C4-2B (cell line): ENCODE measurements at regions not wholly inside any gene's neighbourhood (a gene's known extent, or its start where the extent isn't known, plus 50 kb on each side); places are given as distances from the start of the nearest gene placed in this dataset.

Experiments
- H3K27ac ChIP-seq: fragments of 450-650 bp; 2 replicates; pipeline ENCODE4 v1.5.1; 2017
- TF ChIP-seq, protein P1 (sequence below): fragments of 450-650 bp; conservative IDR thresholded peaks from 2 replicates; pipeline ENCODE4 v1.5.1; 2017; ENCODE audit warnings: mild to moderate bottlenecking

DNA sequence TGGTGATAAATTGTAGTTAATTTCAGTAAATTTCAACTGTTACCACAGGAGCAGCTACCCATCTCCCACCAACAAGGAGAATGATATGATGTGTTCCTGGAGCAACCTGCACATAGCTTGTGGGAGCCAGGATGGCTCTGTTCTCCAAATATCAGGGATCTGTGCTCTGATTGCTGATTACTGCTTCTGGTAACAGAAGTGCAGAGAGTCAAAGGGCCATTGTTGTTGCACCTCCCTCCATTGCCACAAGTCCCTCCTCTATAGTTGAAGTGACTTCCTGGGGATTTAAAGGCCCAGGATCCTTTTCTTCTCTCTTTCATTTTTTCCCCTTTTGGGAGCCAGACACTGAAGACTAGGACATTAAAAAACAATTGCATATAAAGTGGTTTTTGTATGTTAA lies 51.6 kb upstream of the HPDL start:
- TF ChIP-seq, protein P1, sequence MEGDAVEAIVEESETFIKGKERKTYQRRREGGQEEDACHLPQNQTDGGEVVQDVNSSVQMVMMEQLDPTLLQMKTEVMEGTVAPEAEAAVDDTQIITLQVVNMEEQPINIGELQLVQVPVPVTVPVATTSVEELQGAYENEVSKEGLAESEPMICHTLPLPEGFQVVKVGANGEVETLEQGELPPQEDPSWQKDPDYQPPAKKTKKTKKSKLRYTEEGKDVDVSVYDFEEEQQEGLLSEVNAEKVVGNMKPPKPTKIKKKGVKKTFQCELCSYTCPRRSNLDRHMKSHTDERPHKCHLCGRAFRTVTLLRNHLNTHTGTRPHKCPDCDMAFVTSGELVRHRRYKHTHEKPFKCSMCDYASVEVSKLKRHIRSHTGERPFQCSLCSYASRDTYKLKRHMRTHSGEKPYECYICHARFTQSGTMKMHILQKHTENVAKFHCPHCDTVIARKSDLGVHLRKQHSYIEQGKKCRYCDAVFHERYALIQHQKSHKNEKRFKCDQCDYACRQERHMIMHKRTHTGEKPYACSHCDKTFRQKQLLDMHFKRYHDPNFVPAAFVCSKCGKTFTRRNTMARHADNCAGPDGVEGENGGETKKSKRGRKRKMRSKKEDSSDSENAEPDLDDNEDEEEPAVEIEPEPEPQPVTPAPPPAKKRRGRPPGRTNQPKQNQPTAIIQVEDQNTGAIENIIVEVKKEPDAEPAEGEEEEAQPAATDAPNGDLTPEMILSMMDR: no peak

More for the DNA sequence above, 51.6 kb upstream of the HPDL start:
- H3K27ac ChIP-seq: no peak overlapping the region
